SK-N-MC (cell line): ENCODE measurements at regions not wholly inside any gene's neighbourhood (a gene's known extent, or its start where the extent isn't known, plus 50 kb on each side); places are given as distances from the start of the nearest gene placed in this dataset.

Source experiments
- EZH2 ChIP-seq: fragments of 200-600 bp; sonication (generic); IDR thresholded peaks from one replicate; pipeline ENCODE4 v1.6.1; 2017; ENCODE audit warnings: antibody characterized with exemption
- POLR2AphosphoS5 ChIP-seq: IDR thresholded peaks from 2 replicates; pipeline ENCODE4 v1.6.1; 2012; ENCODE audit warnings: mild to moderate bottlenecking, low read depth, low read length, borderline replicate concordance

DNA sequence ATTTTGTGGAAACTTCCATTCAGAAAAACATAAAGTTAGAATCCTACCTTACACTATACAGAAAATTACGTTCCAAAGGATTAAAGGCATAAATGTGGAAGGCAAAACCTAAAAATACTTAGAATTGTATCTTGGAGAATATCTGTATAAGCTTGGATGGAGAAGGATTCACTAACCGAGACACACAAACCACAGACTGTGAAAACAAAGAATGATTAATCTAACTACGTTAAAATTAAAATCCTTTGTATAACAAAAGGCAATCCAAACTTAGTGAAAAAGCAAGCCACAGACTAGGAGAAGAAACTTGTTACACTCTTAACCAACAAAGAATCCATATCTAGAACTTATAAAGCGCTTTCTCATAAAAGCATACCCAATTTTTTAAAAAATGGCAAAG, 678.8 kb downstream of the INHBA start:
- TF ChIP-seq EZH2 (no peak), POLR2AphosphoS5 (no peak)
